Epidermal melanocyte (primary cell): ENCODE measurements at regions not wholly inside any gene's neighbourhood (a gene's known extent, or its start where the extent isn't known, plus 50 kb on each side); places are given as distances from the start of the nearest gene placed in this dataset.

ENCODE experiments used
- DNase-seq: peaks from one replicate; pipeline ENCODE4 v3.0.0; 2011; ENCODE audit warnings: low spot score; ENCODE audit not compliant: insufficient read length

DNA sequence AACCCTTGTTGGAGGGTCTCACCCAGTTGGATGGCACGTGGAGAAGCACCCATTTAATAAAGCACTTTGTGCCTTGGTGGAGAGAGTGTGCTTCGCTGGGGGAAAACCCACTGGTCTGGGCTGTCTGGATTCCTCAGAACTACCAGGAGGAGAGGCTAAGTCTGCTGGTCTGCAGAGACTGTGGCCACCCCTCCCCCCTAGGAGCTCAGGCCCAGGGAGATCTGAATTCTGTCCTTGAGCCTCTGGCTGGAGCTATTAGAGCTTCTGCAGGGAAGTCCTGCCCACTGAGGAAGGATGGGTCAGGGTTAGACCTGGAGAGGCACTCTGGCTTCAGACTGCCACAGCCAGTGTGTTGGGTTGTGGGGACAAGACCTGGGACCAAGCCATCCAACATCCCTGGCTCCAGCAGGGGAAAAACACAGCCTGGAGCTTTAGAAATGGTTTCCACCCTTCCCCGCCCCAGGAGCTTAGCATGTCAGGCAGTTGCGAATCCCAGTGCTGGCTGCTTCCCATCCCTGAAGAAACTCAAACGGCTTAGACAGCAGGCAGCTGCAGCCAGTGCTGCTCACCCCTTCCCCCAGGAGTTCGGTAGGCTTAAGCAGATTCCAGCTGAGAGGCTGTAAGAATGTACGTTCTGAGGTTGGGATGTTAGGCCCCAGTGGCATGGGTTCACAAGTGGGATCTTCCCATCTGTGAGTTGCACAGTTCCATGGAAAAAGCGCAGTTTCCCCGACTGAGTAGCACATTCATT, 288.3 kb downstream of the TGFB2 start:
- DNase-seq, result no peak

GRCh38 chr1:218634212-218634611, 289.1 kb downstream of the TGFB2 start:
- DNase-seq, result no peak

GRCh38 chr1:218636548-218636947, 291.4 kb downstream of the TGFB2 start:
- no peak for DNase-seq

- DNase-seq, result no peak
These were observed 295.0 kb downstream of the TGFB2 start for GRCh38 chr1:218640173-218640572.

- DNase-seq, result peak; percentile 30
These were observed 297.2 kb downstream of the TGFB2 start for GRCh38 chr1:218642033-218642948.

- no peak for DNase-seq
These were observed 298.1 kb downstream of the TGFB2 start for GRCh38 chr1:218643281-218643680.

GRCh38 chr1:218643926-218644325, 298.8 kb downstream of the TGFB2 start:
- DNase-seq, result no peak

DNA sequence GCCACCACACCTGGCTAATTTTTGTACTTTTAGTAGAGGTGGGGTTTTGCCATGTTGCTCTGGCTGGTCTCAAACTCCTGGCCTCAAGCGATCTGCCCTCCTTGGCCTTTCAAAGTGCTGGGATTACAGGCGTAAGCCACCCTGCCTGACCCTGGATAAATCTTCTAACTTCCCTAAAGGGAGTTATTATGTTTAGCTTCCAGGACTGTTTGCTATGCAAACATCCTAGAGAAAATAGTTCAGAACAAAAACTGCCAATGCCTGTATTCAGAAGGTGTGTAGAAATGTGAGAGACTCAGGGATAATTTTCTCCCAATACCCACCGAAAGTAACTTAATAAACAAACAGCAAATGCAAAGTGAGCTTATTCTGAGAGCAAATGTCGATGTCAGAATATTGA, 301.2 kb downstream of the TGFB2 start:
- no peak for DNase-seq

GRCh38 chr1:218656301-218657037, 311.3 kb downstream of the TGFB2 start:
- no peak for DNase-seq

DNA sequence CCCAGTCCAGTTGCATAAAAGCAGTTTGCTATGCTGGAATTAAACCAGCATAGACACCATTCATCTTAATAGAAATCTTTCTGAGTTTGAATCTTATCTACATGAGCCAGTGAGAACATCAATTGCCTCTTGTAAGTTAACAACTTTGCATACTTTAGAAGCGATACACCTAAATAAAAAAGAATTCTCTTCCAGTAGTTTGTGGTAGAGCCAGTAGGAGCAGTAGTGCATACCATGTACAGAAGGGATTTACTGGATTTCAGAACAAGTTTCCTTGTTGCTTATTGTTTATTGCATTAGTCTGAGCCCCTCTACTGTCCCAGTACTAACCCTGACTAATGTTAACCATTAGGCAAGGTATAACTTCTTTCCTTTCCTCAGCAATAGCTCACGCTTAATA, 313.1 kb downstream of the TGFB2 start:
- no peak for DNase-seq

DNA sequence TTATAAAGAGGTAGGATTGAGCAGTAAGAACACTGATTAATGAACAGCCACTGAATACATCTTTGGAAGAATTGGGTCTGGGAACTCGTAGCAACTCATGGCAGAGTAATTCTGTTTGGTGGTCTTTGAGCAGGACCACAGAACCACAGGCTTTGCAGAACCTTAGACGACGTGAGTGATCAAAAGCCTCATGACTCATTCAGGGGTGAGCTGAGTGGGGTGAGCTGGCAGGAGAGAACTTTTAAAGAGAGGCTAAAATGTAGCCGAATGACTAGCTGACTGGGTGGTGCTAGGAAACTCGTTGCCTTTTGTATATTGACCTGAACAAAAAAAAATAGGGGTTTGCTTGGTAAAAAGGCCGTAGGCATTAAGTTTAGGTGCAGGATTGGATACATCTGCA, 313.8 kb downstream of the TGFB2 start:
- DNase-seq, result no peak

DNA sequence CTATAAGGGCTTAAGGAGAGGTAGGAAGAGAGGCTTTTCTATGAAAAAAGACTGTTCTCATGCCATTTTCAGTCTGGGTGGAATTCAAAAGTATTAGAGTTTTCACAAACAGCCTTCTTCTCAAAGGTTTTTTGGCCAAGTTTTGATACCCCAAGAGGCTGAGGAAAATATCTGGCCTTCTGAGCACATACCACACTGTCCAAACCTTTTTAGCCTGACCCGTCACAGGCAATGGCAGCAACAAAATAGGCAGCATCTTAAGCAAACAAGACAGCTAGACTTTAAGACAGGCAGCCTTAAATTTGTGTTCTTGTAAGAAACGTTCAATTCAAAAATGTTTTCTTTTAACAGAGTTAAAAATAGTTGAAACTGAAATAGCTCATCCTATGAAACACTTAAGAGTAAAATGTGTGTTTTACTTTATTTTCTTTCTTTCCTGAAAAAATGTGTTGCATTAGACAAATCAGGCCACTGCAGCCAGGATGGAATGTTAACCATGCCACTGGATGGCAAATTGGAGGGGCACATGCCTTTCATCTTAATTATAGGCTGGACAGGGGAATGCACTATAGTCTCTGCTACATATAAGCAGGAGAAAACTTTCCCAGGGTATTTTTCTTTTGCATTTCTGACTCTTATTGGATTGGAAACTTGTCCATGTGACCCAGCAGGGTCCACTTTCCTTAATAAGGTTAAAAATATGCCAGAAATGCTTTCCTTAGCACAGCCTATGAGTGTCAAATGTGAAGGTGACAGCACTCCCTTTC, 315.0 kb downstream of the TGFB2 start:
- no peak for DNase-seq

GRCh38 chr1:218660678-218661053, 315.5 kb downstream of the TGFB2 start:
- DNase-seq, result no peak

DNA sequence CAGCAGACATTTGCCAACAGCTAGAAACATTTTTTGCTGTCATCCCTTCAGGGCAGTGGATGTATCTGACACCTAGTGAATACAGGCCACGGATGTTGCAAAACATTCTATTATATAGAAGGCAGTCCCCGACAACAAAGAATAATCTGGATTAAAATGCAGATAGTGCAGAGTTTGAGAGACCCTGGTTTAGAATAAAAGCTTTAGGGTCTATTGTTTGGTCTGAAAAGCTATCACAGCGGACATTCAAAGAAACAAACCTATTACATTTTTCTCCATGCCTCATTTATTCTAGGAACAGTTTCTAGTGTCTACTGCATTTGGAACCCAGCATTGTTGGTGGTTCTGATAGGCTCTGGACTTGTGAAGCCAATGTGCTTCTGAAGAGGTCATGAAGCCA, 316.3 kb downstream of the TGFB2 start:
- DNase-seq, result no peak

- no peak for DNase-seq
These were observed 319.4 kb downstream of the TGFB2 start for GRCh38 chr1:218664385-218665170.

GRCh38 chr1:218665221-218665620, 320.1 kb downstream of the TGFB2 start:
- DNase-seq, result no peak

GRCh38 chr1:218666263-218666662, 321.1 kb downstream of the TGFB2 start:
- no peak for DNase-seq

DNA sequence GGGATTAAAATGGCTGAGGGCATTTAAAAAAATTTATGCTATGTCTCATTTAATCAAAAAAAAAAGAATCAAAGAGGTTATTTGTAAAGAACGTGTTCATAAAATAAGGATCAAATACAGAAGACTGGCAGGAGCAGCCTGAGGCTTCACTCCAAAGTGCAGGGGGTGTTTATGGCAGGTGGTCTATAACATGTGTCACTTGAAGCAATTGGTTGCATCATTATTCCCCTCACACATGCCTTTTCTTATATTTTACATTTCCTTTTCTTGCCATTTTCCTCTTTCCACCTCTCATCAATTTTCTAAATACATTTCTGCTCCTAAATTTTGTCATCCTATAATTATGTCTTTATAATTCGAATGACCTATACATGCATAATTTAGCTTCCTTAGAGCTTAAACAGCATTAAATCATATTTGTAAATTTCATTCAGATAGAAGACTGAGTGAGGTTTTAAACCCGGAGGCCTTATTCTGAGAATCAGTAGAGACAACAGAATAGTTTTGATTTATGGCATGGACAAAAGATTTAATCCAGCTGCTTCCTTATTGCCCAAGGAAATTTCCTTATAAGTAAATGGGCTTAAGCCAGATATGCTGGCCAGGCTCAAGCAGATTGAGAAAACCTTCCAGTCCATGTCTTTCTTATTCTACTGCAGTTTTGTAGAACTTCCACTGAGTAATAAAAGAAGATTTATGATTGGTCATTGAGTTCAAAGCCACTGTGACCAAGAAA, 322.8 kb downstream of the TGFB2 start:
- no peak for DNase-seq

- DNase-seq, result no peak
These were observed 324.3 kb downstream of the TGFB2 start for GRCh38 chr1:218669431-218669830.

DNA sequence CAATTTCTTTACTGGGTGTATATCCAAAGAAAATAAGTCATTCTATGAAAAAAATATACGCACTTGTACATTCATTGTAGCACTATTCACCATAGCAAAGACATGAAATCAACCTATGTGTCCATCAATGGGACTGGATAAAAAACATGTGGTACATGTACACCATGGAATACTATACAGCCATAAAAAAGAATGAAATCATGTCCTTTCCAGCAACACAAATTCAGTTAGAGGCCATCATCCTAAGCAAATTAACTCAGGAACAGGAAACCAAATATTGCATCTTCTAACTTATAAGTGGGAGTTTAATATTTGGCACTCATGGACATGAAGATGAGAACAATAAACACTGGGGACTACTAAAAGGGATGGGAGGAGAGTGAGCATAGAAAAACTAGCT, 325.7 kb downstream of the TGFB2 start:
- DNase-seq, result no peak
